Activated CD4-positive, alpha-beta T cell treated with anti-CD3 and anti-CD28 coated beads for 36 hours (primary cell): ENCODE measurements at regions not wholly inside any gene's neighbourhood (a gene's known extent, or its start where the extent isn't known, plus 50 kb on each side); places are given as distances from the start of the nearest gene placed in this dataset.
"Not testable (repeated sequence)": the region's sequence is repeated elsewhere in the genome, so short reads cannot be mapped to it uniquely, and the experiment has no call there.

Experiments used
- ATAC-seq: fragments of 200-7000 bp; cut with Tn5 transposase; one replicate; pipeline ENCODE4 v1.10.0; 2021; ENCODE audit warnings: mild to moderate bottlenecking, moderate library complexity
- CTCF ChIA-PET: fragments of 350-600 bp; sonication (Branson Sonifier 250); formaldehyde crosslinking; loops from one replicate; lab custom pipeline; 2021; ENCODE audit warnings: antibody characterized with exemption; lab: Charles Lee
- POLR2A ChIA-PET: fragments of 350-600 bp; sonication (Branson Sonifier 250); formaldehyde crosslinking; loops from one replicate; lab custom pipeline; 2021; ENCODE audit warnings: antibody characterized with exemption, inconsistent platforms; lab: Charles Lee
- DNase-seq: peaks from one replicate; pipeline ENCODE4 v3.0.0-alpha.2; 2020
- H3K27ac Mint-ChIP-seq: one replicate; pipeline ENCODE4 v1.8.0; 2021; ENCODE audit warnings: mixed read lengths
- H3K27me3 Mint-ChIP-seq: one replicate; pipeline ENCODE4 v1.8.0; 2021; ENCODE audit warnings: mixed read lengths
- H3K36me3 Mint-ChIP-seq: one replicate; pipeline ENCODE4 v1.8.0; 2021; ENCODE audit warnings: low read depth, mixed read lengths
- H3K4me1 Mint-ChIP-seq: one replicate; pipeline ENCODE4 v1.8.0; 2021; ENCODE audit warnings: mixed read lengths
- H3K4me3 Mint-ChIP-seq: one replicate; pipeline ENCODE4 v1.8.0; 2021; ENCODE audit warnings: mild to moderate bottlenecking, moderate library complexity, mixed read lengths
- H3K9me3 Mint-ChIP-seq: one replicate; pipeline ENCODE4 v1.8.0; 2021; ENCODE audit warnings: low read depth, mixed read lengths
- intact Hi-C, 2 experiments: fragments of 100-400 bp; cut with DNase I in 1 of 2; cut with micrococcal nuclease in 1 of 2; formaldehyde crosslinking; loops; one replicate each; pipeline versions ENCODE4 v1.14.2 to v1.15.1; 2022 to 2024; cut with DNase I, micrococcal nuclease

GRCh38 chr6:67538032-67538431 is 1097.0 kb upstream of the ADGRB3 start:
- H3K9me3 Mint-ChIP-seq = peaks cover 24% of the 10 kb centered on the region
- POLR2A ChIA-PET = no interaction called here
- ATAC-seq (no peak), DNase-seq (no peak)
- intact Hi-C loops = no loop called here
- no peak overlapping the region for H3K4me3 Mint-ChIP-seq
- H3K27me3 Mint-ChIP-seq = no peaks in the 10 kb centered on the region
- H3K4me1 Mint-ChIP-seq = no peaks in the 10 kb centered on the region
- H3K36me3 Mint-ChIP-seq = no peaks in the 10 kb centered on the region
- CTCF ChIA-PET = no interaction called here
- H3K27ac Mint-ChIP-seq = no peak overlapping the region

GRCh38 chr6:67535946-67536345 is 1099.1 kb upstream of the ADGRB3 start:
- no peak overlapping the region for H3K4me3 Mint-ChIP-seq
- ATAC-seq (no peak), DNase-seq (no peak)
- no peaks in the 10 kb centered on the region for H3K36me3 Mint-ChIP-seq
- intact Hi-C loops = no loop called here
- no peaks in the 10 kb centered on the region for H3K27me3 Mint-ChIP-seq
- H3K27ac Mint-ChIP-seq = no peak overlapping the region
- POLR2A ChIA-PET = no interaction called here
- CTCF ChIA-PET = no interaction called here
- no peaks in the 10 kb centered on the region for H3K4me1 Mint-ChIP-seq
- H3K9me3 Mint-ChIP-seq = peaks cover 17% of the 10 kb centered on the region

- H3K9me3 Mint-ChIP-seq = peaks cover 16% of the 10 kb centered on the region
- intact Hi-C loops = no loop called here
- no peak overlapping the region for H3K4me3 Mint-ChIP-seq
- ATAC-seq (no peak), DNase-seq (no peak)
- no peaks in the 10 kb centered on the region for H3K27me3 Mint-ChIP-seq
- H3K36me3 Mint-ChIP-seq = no peaks in the 10 kb centered on the region
- no peaks in the 10 kb centered on the region for H3K4me1 Mint-ChIP-seq
- ChIA-PET POLR2A (no interaction called here), CTCF (no interaction called here)
- no peak overlapping the region for H3K27ac Mint-ChIP-seq
These were observed 1128.7 kb upstream of the ADGRB3 start for GRCh38 chr6:67506352-67506751.

GRCh38 chr6:67501755-67502154 is 1133.3 kb upstream of the ADGRB3 start:
- no peaks in the 10 kb centered on the region for H3K27me3 Mint-ChIP-seq
- CTCF ChIA-PET = no interaction called here
- intact Hi-C loops = no loop called here
- H3K27ac Mint-ChIP-seq = no peak overlapping the region
- ATAC-seq (no peak), DNase-seq (no peak)
- no peaks in the 10 kb centered on the region for H3K4me1 Mint-ChIP-seq
- H3K4me3 Mint-ChIP-seq = no peak overlapping the region
- POLR2A ChIA-PET = no interaction called here
- H3K36me3 Mint-ChIP-seq = no peaks in the 10 kb centered on the region
- peaks cover 11% of the 10 kb centered on the region for H3K9me3 Mint-ChIP-seq

GRCh38 chr6:67497749-67498148 is 1137.3 kb upstream of the ADGRB3 start:
- H3K36me3 Mint-ChIP-seq = no peaks in the 10 kb centered on the region
- no peaks in the 10 kb centered on the region for H3K27me3 Mint-ChIP-seq
- ChIA-PET POLR2A (no interaction called here), CTCF (no interaction called here)
- ATAC-seq (no peak), DNase-seq (no peak)
- no peak overlapping the region for H3K27ac Mint-ChIP-seq
- peaks cover 7% of the 10 kb centered on the region for H3K9me3 Mint-ChIP-seq
- H3K4me1 Mint-ChIP-seq = no peaks in the 10 kb centered on the region
- intact Hi-C loops = no loop called here
- no peak overlapping the region for H3K4me3 Mint-ChIP-seq

- Mint-ChIP-seq H3K27me3 (no peaks in the 10 kb centered on the region), H3K4me3 (no peak overlapping the region), H3K36me3 (no peaks in the 10 kb centered on the region), H3K9me3 (peaks cover 7% of the 10 kb centered on the region), H3K4me1 (no peaks in the 10 kb centered on the region), H3K27ac (no peak overlapping the region)
- intact Hi-C loops = no loop called here
- POLR2A ChIA-PET = no interaction called here
- DNase-seq (no peak), ATAC-seq (no peak)
- CTCF ChIA-PET = no interaction called here
These were observed 1138.9 kb upstream of the ADGRB3 start for GRCh38 chr6:67496191-67496590.

- CTCF ChIA-PET = no interaction called here
- Mint-ChIP-seq H3K4me3 (no peak overlapping the region), H3K4me1 (no peaks in the 10 kb centered on the region), H3K27me3 (no peaks in the 10 kb centered on the region), H3K36me3 (no peaks in the 10 kb centered on the region), H3K27ac (no peak overlapping the region), H3K9me3 (peaks cover 15% of the 10 kb centered on the region)
- DNase-seq = no peak
- POLR2A ChIA-PET = no interaction called here
- intact Hi-C loops = no loop called here
- no peak for ATAC-seq
These were observed 1141.4 kb upstream of the ADGRB3 start for GRCh38 chr6:67493682-67494081.

GRCh38 chr6:67475700-67476099 is 1159.4 kb upstream of the ADGRB3 start:
- ATAC-seq (no peak), DNase-seq (no peak)
- H3K4me1 Mint-ChIP-seq = no peaks in the 10 kb centered on the region
- no peaks in the 10 kb centered on the region for H3K27me3 Mint-ChIP-seq
- no peak overlapping the region for H3K27ac Mint-ChIP-seq
- H3K9me3 Mint-ChIP-seq = peaks cover 9% of the 10 kb centered on the region
- CTCF ChIA-PET = no interaction called here
- no peaks in the 10 kb centered on the region for H3K36me3 Mint-ChIP-seq
- no peak overlapping the region for H3K4me3 Mint-ChIP-seq
- POLR2A ChIA-PET = no interaction called here
- intact Hi-C loops = no loop called here

- ChIA-PET POLR2A (no interaction called here), CTCF (no interaction called here)
- Mint-ChIP-seq H3K27me3 (no peaks in the 10 kb centered on the region), H3K36me3 (no peaks in the 10 kb centered on the region), H3K27ac (no peak overlapping the region), H3K4me1 (no peaks in the 10 kb centered on the region), H3K9me3 (peaks cover 11% of the 10 kb centered on the region), H3K4me3 (no peak overlapping the region)
- intact Hi-C loops = no loop called here
- DNase-seq (no peak), ATAC-seq (no peak)
These were observed 1167.7 kb upstream of the ADGRB3 start for GRCh38 chr6:67467341-67467740.

GRCh38 chr6:67462725-67463124 is 1172.4 kb upstream of the ADGRB3 start:
- H3K27me3 Mint-ChIP-seq, H3K4me3 Mint-ChIP-seq, DNase-seq, H3K4me1 Mint-ChIP-seq, H3K36me3 Mint-ChIP-seq, intact Hi-C loops, POLR2A ChIA-PET, CTCF ChIA-PET, H3K27ac Mint-ChIP-seq, ATAC-seq: not testable (repeated sequence)
- H3K9me3 Mint-ChIP-seq = peaks cover 22% of the 10 kb centered on the region

- H3K4me3 Mint-ChIP-seq = no peak overlapping the region
- CTCF ChIA-PET = no interaction called here
- H3K36me3 Mint-ChIP-seq = no peaks in the 10 kb centered on the region
- H3K4me1 Mint-ChIP-seq = no peaks in the 10 kb centered on the region
- H3K27me3 Mint-ChIP-seq = no peaks in the 10 kb centered on the region
- intact Hi-C loops = no loop called here
- DNase-seq = no peak
- POLR2A ChIA-PET = no interaction called here
- H3K27ac Mint-ChIP-seq = no peak overlapping the region
- no peak for ATAC-seq
- H3K9me3 Mint-ChIP-seq = peaks cover 20% of the 10 kb centered on the region
These were observed 1175.5 kb upstream of the ADGRB3 start for GRCh38 chr6:67459556-67459955.

- Mint-ChIP-seq H3K27ac (no peak overlapping the region), H3K27me3 (no peaks in the 10 kb centered on the region), H3K9me3 (peaks cover 20% of the 10 kb centered on the region), H3K36me3 (no peaks in the 10 kb centered on the region), H3K4me3 (no peak overlapping the region), H3K4me1 (no peaks in the 10 kb centered on the region)
- ChIA-PET POLR2A (no interaction called here), CTCF (no interaction called here)
- intact Hi-C loops = no loop called here
- no peak for ATAC-seq
- no peak for DNase-seq
These were observed 1176.8 kb upstream of the ADGRB3 start for GRCh38 chr6:67458265-67458664.

- POLR2A ChIA-PET = no interaction called here
These were observed 1183.2 kb upstream of the ADGRB3 start for GRCh38 chr6:67451874-67452273.

More at GRCh38 chr6:67451874-67452273, 1183.2 kb upstream of the ADGRB3 start:
- Mint-ChIP-seq H3K27me3 (no peaks in the 10 kb centered on the region), H3K9me3 (peaks cover 4% of the 10 kb centered on the region), H3K4me3 (no peak overlapping the region), H3K36me3 (no peaks in the 10 kb centered on the region), H3K4me1 (no peaks in the 10 kb centered on the region), H3K27ac (no peak overlapping the region)
- intact Hi-C loops = no loop called here
- no peak for DNase-seq
- CTCF ChIA-PET = no interaction called here
- ATAC-seq = no peak
